GM12878 (cell line): ENCODE measurements at regions not wholly inside any gene's neighbourhood (a gene's known extent, or its start where the extent isn't known, plus 50 kb on each side); places are given as distances from the start of the nearest gene placed in this dataset.

ENCODE experiments used
- CBFB ChIP-seq: IDR thresholded peaks from 2 replicates; pipeline ENCODE4 v1.6.1; 2016; ENCODE audit warnings: antibody characterized with exemption, low read depth
- CTCF ChIP-seq, 3 experiments: IDR thresholded peaks in 2 of 3; conservative IDR thresholded peaks in 1 of 3; 2 replicates each; pipeline ENCODE4 v1.5.1; 2011; ENCODE audit warnings: low read depth in 3 of 3, low read length in 3 of 3, mild to moderate bottlenecking in 3 of 3, control low read depth in 2 of 3, moderate library complexity in 2 of 3, inconsistent platforms in 1 of 3, mixed read lengths in 1 of 3; ENCODE audit not compliant: control insufficient read depth in 2 of 3, insufficient read depth in 1 of 3; ENCODE audit errors: extremely low read depth in 1 of 3
- EZH2 ChIP-seq: IDR thresholded peaks from 2 replicates; pipeline ENCODE4 v1.6.1; 2012; ENCODE audit warnings: low read depth, mild to moderate bottlenecking, control low read depth, inconsistent platforms, low read length, borderline replicate concordance; ENCODE audit not compliant: control insufficient read depth
- FOS ChIP-seq: IDR thresholded peaks from 3 replicates; pipeline ENCODE4 v1.6.1; 2011; ENCODE audit warnings: borderline replicate concordance; ENCODE audit not compliant: insufficient read length; ENCODE audit errors: extremely low read depth
- JUND ChIP-seq: IDR thresholded peaks from 2 replicates; pipeline ENCODE4 v1.6.1; 2012; ENCODE audit warnings: low read depth, mild to moderate bottlenecking, low read length, improper control_type of control experiment, moderate library complexity
- PBX3 ChIP-seq: IDR thresholded peaks from 2 replicates; pipeline ENCODE4 v1.6.1; 2011; ENCODE audit warnings: mild to moderate bottlenecking, low read depth, low read length, moderate library complexity; ENCODE audit not compliant: insufficient replicate concordance
- ZNF274 ChIP-seq: IDR thresholded peaks from one replicate; pipeline ENCODE4 v1.8.0; 2011; ENCODE audit not compliant: insufficient read length, insufficient read depth

- TF ChIP-seq PBX3 (no peak), FOS (no peak), JUND (no peak), CTCF (IDR thresholded peaks at IDR 0.05 in 2 of 3, conservative IDR thresholded peaks at IDR 0.05 in 1 of 3; ENCODE audit: control insufficient read depth in 2 of 3, extremely low read depth in 1 of 3, insufficient read depth in 1 of 3, low read depth in 3 of 3, low read length in 3 of 3) (no peak), ZNF274 (no peak), EZH2 (no peak), CBFB (no peak)
Measured at GRCh38 chr5:124477062-124477461, 269.4 kb downstream of the ZNF608 start.
